GM18502 (cell line): ENCODE measurements at regions not wholly inside any gene's neighbourhood (a gene's known extent, or its start where the extent isn't known, plus 50 kb on each side); places are given as distances from the start of the nearest gene placed in this dataset.

Experiments used
- ATAC-seq: cut with Tn5 transposase; IDR thresholded peaks from one replicate; pipeline ENCODE4 v1.9.1; 2021; ENCODE audit warnings: mild to moderate bottlenecking; ENCODE audit not compliant: unreplicated experiment, poor library complexity

DNA sequence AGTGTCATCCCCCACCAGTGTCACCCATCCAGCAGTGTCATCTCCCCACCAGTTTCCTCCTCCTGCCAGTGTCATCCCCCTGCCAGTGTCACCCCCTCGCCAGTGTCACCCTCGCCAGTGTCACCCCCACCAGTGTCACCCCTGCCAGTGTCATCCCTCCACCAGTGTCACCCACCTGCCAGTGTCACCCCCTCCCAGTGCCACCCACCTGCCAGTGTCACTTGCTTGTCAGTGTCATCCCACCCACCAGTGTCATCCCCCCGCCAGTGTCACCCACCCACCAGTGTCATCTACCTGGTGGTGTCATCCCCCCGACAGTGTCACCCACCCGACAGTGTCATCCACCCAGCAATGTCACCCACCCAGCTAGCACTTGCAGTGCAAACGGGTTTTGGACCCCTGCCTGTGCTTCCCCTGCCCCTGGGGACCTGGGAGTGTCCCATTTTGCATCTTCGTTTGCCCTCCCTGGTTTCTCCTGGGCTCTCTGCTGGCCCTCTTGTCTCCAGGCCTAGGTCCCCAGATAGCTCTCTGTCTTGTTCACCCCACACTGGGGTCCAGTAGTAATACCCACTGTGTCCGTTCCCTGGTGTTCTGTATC, 99.8 kb upstream of the PRR20G start:
- no peak for ATAC-seq

- no peak for ATAC-seq
Measured at GRCh38 chr3:127387119-127387518, 99.3 kb upstream of the PRR20G start.

- no peak for ATAC-seq
Measured at GRCh38 chr3:127386490-127386889, 98.6 kb upstream of the PRR20G start.

DNA sequence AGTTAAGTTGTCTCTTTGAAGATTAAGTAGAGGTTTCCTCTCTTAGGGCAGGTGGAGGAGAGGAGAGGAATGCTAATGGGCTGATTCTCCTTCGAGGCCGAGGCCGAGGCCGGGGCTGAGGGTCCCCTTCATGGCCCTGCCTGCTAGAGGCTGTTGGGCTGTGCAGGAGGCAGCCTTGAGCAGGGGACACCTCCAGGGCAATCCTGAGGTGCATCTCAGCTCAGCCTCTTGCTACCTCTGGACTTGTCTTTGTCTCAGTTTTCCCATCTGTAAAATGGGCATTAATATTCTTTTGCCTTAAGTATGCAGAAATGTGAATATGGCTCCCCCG, 97.7 kb upstream of the PRR20G start:
- no peak for ATAC-seq

- ATAC-seq: no peak
Measured at GRCh38 chr3:127384717-127385539, 97.1 kb upstream of the PRR20G start.

GRCh38 chr3:127383656-127384179, 95.9 kb upstream of the PRR20G start:
- ATAC-seq: no peak

DNA sequence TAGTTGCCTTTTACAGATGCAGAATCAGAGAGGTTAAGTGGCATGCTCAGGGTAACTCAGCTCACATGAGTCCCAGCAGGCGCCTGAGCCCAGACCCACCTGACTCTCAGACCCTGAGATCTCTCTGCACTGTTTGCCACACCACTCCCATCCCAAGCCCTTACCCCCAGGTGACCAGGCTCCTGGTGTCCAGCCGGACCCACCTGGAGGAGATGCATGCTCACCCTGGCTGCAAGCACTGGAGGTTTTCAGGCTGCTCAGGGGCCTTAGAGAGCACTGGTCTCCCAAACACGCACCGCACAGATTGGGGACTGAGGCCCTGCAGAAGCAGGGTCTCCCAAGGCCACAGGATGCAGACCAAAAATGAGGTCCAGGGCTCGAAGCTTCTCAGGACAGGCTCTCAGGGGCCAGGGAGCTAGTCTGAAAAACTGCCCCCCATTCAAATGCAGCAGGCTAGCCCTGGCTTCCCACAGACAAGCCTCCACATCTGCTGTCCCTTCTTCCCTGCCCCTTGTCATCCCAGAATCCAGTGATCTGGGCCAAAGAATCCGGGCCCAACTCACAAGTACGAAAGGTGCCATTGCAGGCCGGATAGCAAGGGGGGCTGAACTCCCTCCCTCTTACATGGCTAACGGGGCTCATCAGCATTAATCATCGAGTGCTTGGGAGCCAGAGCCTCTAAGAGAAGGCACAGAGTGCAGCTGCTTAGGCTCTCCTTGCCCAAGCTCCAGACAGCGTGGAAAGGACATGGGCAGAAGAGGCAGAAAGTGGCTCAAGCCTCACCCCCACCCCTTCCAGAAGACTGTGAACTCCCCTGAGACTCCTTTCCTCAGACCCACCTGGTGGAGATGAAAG, 90.2 kb upstream of the PRR20G start:
- no peak for ATAC-seq

DNA sequence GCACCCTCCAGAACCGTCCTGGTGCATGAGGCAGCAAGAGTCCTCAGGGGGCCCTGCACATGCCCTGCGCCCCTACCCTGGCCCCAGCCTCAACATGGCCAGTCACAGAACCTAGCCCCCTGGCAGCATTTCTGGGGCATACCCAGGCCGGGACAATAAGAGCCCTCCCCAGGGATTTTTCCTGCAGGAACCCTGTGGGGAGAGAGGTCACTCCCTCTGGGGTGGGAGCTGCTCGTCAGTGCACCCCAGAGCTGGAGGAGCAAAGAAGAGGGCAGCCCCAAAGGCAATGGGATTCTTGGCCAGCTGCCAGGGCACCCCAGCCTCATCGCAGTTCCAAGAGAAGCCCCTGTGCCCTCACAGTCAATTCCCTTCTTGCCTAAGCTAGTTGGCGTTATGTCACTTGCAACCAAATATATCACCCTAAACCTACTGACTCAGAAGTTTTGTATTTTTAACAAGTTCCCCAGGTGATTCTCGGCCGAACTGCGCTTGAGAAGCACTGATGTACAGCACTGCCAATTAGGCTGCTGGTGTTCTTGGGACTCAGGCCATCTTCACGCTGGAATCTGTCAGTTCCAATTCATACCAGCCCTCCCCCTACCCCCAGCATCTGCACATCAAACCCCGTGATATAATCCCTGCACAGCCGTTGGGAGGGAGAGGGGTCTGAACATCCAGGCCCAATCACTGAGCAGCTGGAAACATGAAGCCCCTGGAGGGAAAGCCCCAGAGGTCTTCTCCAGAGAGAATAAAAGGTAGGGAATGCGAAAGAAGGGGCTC, 87.5 kb upstream of the PRR20G start:
- no peak for ATAC-seq

- ATAC-seq: no peak
Measured at GRCh38 chr3:127374086-127375010, 86.5 kb upstream of the PRR20G start.

DNA sequence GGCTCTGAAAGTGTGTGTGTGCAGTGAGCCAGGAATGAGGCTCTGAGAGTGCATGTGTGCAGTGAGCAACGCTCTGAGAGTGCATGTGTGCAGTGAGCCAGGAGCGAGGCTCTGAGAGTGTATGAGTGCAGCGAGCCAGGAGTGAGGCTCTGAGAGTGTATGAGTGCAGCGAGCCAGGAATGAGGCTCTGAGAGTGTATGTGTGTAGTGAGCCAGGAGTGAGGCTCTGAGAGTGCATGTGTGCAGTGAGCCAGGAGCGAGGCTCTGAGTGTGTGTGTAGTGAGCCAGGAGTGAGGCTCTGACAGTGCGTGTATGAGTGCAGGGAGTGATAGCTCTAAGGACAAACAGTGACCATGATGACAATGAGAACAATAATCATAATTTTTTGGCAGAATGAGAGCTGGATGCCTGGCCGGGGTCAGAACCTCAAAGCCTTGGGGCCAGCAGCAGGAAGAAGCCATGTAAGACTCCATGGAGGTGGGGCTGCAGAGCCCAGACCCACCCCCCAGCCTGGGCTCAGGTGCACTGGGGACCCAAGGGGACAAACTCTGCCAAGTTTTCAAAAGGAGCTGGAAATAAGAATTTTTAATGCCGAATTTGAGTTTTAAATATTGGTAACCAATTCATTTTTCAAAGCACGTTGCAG, 85.7 kb upstream of the PRR20G start:
- ATAC-seq: no peak

- no peak for ATAC-seq
Measured at GRCh38 chr3:127371846-127372245, 84.0 kb upstream of the PRR20G start.

DNA sequence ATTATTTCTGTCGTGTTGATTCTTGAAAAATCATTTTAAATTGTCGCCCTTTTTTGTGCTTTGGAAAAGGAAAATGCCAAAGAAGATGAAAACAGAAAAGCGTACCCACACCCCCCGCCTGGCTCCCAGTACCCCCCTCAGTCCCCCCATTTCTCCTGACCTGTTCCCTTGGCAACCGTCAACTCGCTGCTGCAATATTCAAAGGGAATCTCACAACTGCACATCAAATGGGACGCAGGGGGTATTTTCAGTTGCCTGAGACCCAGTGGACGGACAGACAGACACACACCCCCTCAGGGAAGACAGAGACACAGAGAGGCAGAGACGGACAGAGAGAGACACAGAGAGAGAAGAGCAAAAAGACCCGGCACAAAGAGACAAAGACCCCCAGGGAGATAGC, 83.5 kb upstream of the PRR20G start:
- no peak for ATAC-seq

DNA sequence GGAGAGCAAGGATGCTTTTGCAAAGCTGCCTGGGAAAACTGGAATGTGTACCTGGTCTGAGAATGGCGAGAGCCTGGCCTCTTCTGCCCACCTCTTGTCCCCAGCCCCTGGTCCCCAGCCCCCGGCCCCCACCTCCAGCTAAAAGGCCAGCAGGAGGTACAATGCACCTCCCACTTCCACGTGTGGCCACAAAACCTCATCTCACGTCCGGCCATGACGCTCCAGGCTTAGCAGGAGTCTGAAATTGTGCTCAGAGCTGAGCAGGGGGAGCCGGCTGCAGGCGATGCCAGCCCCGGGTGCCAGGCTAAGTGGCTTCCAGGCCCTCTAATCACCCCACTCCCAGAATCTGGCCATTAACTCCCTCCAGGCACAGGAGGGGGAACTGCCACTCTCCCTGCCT, 83.1 kb upstream of the PRR20G start:
- no peak for ATAC-seq

DNA sequence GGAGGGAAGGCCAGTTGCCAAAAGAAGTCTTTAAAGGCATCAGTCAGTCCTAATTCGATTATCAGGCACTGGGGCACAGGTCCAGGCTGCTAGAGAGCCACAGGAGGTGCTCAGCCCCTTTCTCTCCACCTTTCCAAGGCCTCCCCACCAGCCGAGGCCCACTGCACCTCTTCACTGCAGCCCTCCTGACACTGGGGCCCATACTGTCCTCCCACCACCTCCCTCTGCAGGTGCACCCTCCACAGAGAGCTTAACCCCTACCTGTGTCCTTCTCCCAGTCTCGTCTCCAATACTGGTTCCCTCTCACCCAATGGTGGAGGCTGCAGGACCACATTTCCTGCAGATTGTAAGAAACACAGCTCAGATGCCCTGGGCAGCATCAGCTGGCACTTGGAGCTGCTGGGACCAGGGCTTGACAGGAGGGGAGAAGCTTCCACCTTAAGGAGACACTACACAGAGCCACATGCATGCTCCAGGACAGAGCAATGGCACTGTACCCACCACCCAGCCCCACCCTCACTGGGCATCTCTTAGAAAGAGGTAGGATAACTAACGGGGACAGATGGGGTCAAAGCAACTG, 81.6 kb upstream of the PRR20G start:
- no peak for ATAC-seq

- ATAC-seq: no peak
Measured at GRCh38 chr3:127368186-127369032, 80.6 kb upstream of the PRR20G start.

DNA sequence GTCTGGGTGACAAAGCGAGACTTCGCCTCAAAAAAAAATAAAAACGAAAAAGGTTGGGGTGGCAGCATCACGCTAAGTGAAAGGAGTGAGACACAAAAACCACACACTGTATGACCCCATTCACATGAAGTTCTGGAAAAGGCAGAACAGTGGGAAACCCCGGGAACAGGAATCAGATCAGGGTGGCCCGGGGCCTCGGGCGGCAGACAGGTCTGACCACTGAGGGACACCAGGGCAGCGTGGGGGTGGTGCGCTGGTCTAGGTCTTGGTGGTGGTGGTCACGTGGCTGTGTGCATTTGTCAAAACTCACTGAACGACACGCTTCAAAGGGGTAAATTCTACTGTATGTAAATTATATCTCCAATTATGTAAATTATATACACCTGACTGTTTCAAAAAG, 79.7 kb upstream of the PRR20G start:
- no peak for ATAC-seq

GRCh38 chr3:127366383-127366782, 78.5 kb upstream of the PRR20G start:
- ATAC-seq: no peak
